Gastrocnemius medialis (tissue), 4 donors: ENCODE measurements at regions not wholly inside any gene's neighbourhood (a gene's known extent, or its start where the extent isn't known, plus 50 kb on each side); places are given as distances from the start of the nearest gene placed in this dataset.

Source experiments
- POLR2A ChIP-seq, 2 donors: fragments of 450-650 bp; IDR thresholded peaks; one replicate each; pipeline ENCODE4 v1.6.1; 2017; ENCODE audit warnings: antibody characterized with exemption in 2 of 2, mild to moderate bottlenecking in 2 of 2, moderate library complexity in 2 of 2
- TF ChIP-seq, protein P1 (sequence below), 5 experiments: fragments of 450-650 bp in 3 of 5; fragments of 200-600 bp in 2 of 5; sonication (generic) in 2 of 5; IDR thresholded peaks in 4 of 5; conservative IDR thresholded peaks in 1 of 5; 1 replicate in 4 of 5; 2 replicates in 1 of 5; pipeline ENCODE4 v1.5.1; 2016 to 2019; ENCODE audit warnings: antibody characterized with exemption in 5 of 5, mild to moderate bottlenecking in 3 of 5, moderate library complexity in 3 of 5

DNA sequence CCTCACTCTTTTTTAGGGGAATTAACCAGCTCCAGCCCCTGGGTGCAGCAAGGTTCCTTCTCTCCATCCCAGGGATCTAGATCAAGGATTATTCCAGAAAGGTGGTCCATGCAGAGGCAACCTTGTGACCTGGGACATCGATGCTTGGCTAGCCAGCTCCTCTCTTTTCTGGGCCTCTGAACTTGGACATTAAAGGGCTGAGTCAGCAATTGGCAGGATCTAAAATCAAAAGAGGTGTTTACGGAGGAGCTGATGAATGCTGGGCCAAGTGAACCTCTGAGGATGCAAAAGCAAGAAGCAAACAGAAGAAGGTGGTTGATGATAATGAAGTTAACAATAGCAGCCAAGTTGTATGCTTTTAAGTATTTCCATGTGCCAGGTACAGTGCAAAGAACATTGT lies 207.0 kb downstream of the MAF start:
- TF ChIP-seq, protein P1, sequence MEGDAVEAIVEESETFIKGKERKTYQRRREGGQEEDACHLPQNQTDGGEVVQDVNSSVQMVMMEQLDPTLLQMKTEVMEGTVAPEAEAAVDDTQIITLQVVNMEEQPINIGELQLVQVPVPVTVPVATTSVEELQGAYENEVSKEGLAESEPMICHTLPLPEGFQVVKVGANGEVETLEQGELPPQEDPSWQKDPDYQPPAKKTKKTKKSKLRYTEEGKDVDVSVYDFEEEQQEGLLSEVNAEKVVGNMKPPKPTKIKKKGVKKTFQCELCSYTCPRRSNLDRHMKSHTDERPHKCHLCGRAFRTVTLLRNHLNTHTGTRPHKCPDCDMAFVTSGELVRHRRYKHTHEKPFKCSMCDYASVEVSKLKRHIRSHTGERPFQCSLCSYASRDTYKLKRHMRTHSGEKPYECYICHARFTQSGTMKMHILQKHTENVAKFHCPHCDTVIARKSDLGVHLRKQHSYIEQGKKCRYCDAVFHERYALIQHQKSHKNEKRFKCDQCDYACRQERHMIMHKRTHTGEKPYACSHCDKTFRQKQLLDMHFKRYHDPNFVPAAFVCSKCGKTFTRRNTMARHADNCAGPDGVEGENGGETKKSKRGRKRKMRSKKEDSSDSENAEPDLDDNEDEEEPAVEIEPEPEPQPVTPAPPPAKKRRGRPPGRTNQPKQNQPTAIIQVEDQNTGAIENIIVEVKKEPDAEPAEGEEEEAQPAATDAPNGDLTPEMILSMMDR (IDR thresholded peaks at IDR 0.05 in 4 of 5, conservative IDR thresholded peaks at IDR 0.05 in 1 of 5), result no peak
- TF ChIP-seq POLR2A (IDR thresholded peaks at IDR 0.05), result no peak
